ENCODE measurements at regions not wholly inside any gene's neighbourhood (a gene's known extent, or its start where the extent isn't known, plus 50 kb on each side); places are given as distances from the start of the nearest gene placed in this dataset.

DNA sequence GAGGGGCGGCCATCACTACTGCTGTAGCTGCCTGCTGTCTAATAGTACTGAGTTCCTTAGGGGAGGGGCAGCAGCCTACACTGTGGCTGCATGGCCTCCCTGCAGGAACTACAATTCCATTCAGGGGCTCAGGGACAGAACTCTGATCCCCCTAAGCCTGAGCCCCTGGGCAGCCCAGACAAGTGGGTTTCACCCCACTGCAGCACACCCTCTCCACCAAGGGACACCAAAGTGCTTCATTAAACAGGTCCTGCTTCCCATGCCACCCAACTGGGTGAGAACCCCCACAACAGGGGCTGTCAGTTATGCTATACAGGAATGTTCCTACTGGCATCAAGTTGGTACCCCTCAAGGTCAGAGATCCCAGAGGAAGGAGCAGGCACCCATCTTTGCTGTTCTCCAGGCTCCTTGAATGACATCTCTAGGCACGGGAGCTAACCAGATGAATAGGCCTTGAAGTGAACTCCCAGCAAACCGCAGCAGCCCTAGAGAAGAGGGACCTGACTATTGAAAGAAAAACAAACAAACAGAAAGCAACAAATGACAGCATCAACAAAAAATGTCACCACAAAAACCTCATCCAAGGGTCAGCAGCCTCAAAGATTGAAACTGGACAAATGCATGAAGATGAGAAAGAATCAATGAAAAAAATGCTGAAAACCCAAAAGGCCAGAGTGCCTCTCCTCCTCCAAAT, 437.4 kb downstream of the NUF2 start (continued):
- TF ChIP-seq, protein P1, sequence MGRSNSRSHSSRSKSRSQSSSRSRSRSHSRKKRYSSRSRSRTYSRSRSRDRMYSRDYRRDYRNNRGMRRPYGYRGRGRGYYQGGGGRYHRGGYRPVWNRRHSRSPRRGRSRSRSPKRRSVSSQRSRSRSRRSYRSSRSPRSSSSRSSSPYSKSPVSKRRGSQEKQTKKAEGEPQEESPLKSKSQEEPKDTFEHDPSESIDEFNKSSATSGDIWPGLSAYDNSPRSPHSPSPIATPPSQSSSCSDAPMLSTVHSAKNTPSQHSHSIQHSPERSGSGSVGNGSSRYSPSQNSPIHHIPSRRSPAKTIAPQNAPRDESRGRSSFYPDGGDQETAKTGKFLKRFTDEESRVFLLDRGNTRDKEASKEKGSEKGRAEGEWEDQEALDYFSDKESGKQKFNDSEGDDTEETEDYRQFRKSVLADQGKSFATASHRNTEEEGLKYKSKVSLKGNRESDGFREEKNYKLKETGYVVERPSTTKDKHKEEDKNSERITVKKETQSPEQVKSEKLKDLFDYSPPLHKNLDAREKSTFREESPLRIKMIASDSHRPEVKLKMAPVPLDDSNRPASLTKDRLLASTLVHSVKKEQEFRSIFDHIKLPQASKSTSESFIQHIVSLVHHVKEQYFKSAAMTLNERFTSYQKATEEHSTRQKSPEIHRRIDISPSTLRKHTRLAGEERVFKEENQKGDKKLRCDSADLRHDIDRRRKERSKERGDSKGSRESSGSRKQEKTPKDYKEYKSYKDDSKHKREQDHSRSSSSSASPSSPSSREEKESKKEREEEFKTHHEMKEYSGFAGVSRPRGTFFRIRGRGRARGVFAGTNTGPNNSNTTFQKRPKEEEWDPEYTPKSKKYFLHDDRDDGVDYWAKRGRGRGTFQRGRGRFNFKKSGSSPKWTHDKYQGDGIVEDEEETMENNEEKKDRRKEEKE (IDR thresholded peaks at IDR 0.05): no peak
- no peak for TF ChIP-seq TCF3 (IDR thresholded peaks at IDR 0.05; ENCODE audit: borderline replicate concordance, insufficient read depth, low read depth, low read length)
- TF ChIP-seq SREBF1 (IDR thresholded peaks at IDR 0.05; ENCODE audit: low read length): no peak
- TF ChIP-seq MXI1 (IDR thresholded peaks at IDR 0.05; ENCODE audit: low read depth, low read length): no peak
- no peak for TF ChIP-seq POLR2AphosphoS5 (IDR thresholded peaks at IDR 0.05; ENCODE audit: low read length)
- TF ChIP-seq, protein P2, sequence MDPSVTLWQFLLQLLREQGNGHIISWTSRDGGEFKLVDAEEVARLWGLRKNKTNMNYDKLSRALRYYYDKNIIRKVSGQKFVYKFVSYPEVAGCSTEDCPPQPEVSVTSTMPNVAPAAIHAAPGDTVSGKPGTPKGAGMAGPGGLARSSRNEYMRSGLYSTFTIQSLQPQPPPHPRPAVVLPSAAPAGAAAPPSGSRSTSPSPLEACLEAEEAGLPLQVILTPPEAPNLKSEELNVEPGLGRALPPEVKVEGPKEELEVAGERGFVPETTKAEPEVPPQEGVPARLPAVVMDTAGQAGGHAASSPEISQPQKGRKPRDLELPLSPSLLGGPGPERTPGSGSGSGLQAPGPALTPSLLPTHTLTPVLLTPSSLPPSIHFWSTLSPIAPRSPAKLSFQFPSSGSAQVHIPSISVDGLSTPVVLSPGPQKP (IDR thresholded peaks at IDR 0.05; ENCODE audit: low read depth, low read length): no peak

DNA sequence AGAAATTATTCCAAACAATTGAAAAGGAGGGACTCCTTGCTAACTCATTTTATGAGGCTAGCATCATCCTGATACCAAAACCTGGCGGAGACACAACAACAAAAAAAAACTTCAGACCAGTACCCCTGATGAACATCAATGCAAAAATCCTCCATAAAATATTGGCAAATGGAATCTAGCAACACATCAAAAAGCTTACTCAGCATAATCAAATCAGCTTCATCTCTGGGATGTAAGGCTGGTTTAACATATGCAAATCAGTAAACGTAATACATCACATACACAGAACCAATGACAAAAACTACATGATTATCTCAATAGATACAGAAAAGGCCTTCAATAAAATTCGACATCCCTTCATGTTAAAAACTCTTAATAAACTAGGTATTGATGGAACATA, 440.1 kb downstream of the NUF2 start:
- no peak for DNase-seq (ENCODE audit: low read depth, low spot score)
- no peak for ATAC-seq
- no peaks in the 10 kb centered on the region for H3K4me1 ChIP-seq (ENCODE audit: control insufficient read depth, insufficient read depth, low read length)
- no peaks in the 10 kb centered on the region for H4K20me1 ChIP-seq (ENCODE audit: control insufficient read depth, insufficient read depth)
- H3K9me3 ChIP-seq (replicated peaks; ENCODE audit: control insufficient read depth, insufficient read depth, low read length): no peaks in the 10 kb centered on the region
- H3K36me3 ChIP-seq (ENCODE audit: control insufficient read depth in 2 of 2, insufficient read depth in 2 of 2, low read length in 1 of 2): no peaks in the 10 kb centered on the region
- no peaks in the 10 kb centered on the region for H3K79me2 ChIP-seq (ENCODE audit: control insufficient read depth, insufficient read depth, low read length)
- RAD21 ChIA-PET (ENCODE audit: unreplicated experiment): no interaction called here
- no peak overlapping the region for H2AFZ ChIP-seq (ENCODE audit: control insufficient read depth, low read depth, low read length)
- POLR2A ChIA-PET: no interaction called here
- FAIRE-seq: no peak
- no peak overlapping the region for H3K27ac ChIP-seq (ENCODE audit: control insufficient read depth, insufficient read depth)
- no TSS peak for BruUV-seq (replicated peaks)
- no peaks in the 10 kb centered on the region for H3K27me3 ChIP-seq (replicated peaks in 1 of 2; ENCODE audit: control insufficient read depth in 2 of 2, insufficient read depth in 2 of 2, low read length in 1 of 2)
- in situ Hi-C loops (cut with MboI): no loop called here
- CTCF ChIA-PET: no interaction called here
- SMC1A ChIA-PET (ENCODE audit: uncharacterized antibody, unreplicated experiment): interaction anchor here (0.6 kb wide), 1 partner anchor 604 kb away, joined by 3 read pairs; no protein-coding TSS in a partner anchor
- no peak overlapping the region for H3K9ac ChIP-seq (ENCODE audit: control insufficient read depth, insufficient read depth, low read length)
- intact Hi-C loops (cut with micrococcal nuclease; ENCODE audit: unreplicated experiment): no loop called here
- 0% methylated on average over 3 of the region's 3 CpGs for WGBS (ENCODE audit: insufficient coverage, insufficient replicate concordance, low lambda C conversion rate, missing lambda C conversion rate)
- no peak overlapping the region for H3K4me3 ChIP-seq
- H3K4me2 ChIP-seq (ENCODE audit: control insufficient read depth, insufficient read depth): no peak overlapping the region
- TF ChIP-seq, protein P3, sequence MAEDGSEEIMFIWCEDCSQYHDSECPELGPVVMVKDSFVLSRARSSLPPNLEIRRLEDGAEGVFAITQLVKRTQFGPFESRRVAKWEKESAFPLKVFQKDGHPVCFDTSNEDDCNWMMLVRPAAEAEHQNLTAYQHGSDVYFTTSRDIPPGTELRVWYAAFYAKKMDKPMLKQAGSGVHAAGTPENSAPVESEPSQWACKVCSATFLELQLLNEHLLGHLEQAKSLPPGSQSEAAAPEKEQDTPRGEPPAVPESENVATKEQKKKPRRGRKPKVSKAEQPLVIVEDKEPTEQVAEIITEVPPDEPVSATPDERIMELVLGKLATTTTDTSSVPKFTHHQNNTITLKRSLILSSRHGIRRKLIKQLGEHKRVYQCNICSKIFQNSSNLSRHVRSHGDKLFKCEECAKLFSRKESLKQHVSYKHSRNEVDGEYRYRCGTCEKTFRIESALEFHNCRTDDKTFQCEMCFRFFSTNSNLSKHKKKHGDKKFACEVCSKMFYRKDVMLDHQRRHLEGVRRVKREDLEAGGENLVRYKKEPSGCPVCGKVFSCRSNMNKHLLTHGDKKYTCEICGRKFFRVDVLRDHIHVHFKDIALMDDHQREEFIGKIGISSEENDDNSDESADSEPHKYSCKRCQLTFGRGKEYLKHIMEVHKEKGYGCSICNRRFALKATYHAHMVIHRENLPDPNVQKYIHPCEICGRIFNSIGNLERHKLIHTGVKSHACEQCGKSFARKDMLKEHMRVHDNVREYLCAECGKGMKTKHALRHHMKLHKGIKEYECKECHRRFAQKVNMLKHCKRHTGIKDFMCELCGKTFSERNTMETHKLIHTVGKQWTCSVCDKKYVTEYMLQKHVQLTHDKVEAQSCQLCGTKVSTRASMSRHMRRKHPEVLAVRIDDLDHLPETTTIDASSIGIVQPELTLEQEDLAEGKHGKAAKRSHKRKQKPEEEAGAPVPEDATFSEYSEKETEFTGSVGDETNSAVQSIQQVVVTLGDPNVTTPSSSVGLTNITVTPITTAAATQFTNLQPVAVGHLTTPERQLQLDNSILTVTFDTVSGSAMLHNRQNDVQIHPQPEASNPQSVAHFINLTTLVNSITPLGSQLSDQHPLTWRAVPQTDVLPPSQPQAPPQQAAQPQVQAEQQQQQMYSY (CRISPR knock-in tag; IDR thresholded peaks at IDR 0.05): no peak
- no peak for TF ChIP-seq RFX5 (IDR thresholded peaks at IDR 0.05; ENCODE audit: low read depth, low read length)
- no peak for TF ChIP-seq STAT1 (conservative IDR thresholded peaks at IDR 0.05)
- TF ChIP-seq CBFB (IDR thresholded peaks at IDR 0.05; ENCODE audit: low read depth): no peak
- TF ChIP-seq KAT2A (conservative IDR thresholded peaks at IDR 0.05; ENCODE audit: control insufficient read depth, low read depth, low read length): no peak
- no peak for TF ChIP-seq MXI1 (IDR thresholded peaks at IDR 0.05; ENCODE audit: low read depth, low read length)
- no peak for TF ChIP-seq EGR1 (IDR thresholded peaks at IDR 0.05; ENCODE audit: borderline replicate concordance in 1 of 2, low read depth in 2 of 2, low read length in 2 of 2)
